ENCODE measurements at regions not wholly inside any gene's neighbourhood (a gene's known extent, or its start where the extent isn't known, plus 50 kb on each side); places are given as distances from the start of the nearest gene placed in this dataset.

DNA sequence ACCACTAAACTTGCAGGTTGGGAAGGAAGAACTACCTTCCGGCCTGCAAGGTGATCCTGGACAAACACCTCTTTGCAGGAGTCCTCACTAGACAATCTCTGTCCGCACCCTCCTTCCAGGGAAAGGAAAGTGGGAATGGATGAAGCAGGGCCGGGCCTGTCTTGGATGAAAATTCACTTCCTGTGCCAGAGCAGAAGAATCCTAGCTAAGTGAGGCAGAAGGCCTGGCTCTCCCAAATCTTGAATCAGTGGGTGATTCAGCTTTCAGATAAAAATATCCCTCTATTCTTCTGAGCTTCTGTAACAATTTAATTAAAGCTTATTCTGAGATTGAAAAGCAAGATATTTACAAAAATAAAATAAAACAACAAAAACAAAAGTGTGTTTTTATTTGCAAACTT, 281.9 kb upstream of the TLE4 start:
- no peak overlapping the region for H3K4me3 ChIP-seq (ENCODE audit: low read length)
- peaks cover 15% of the 10 kb centered on the region for H3K4me1 ChIP-seq (ENCODE audit: insufficient read depth, low read length)
- H3K36me3 ChIP-seq (ENCODE audit: insufficient read depth, low read length): no peaks in the 10 kb centered on the region
- H2AFZ ChIP-seq (ENCODE audit: low read depth, low read length): no peak overlapping the region
- H3K27me3 ChIP-seq (ENCODE audit: insufficient read depth, low read length): peaks cover 3% of the 10 kb centered on the region
- no peaks in the 10 kb centered on the region for H3K9me3 ChIP-seq (ENCODE audit: low read length)

DNA sequence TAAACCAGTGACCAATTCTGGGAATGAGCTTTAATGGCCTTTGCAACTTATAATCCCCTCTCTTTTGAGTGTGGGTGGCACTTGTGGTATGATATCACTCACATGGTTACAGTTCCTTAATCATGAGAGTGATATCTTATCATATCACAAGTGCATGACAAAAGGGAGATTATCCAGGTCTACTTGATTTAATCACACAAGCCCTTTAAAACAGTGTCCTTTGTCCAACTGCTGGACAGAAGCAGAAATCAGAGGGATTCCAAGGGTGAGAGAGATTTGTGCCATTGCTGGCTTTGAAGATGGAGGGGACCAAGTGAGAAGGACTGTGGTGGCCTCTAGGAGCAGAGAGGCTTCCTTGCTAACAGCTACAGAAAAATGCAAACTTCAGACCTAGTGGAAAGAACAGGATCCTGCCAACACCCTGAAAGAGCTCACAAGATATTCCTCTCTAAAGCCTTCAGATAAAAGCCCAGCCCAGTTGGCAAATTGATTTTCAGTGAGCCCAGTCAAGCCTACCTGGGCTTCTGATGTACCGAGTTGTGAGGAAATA, 279.0 kb upstream of the TLE4 start:
- Histone ChIP-seq H2AFZ (ENCODE audit: low read depth, low read length) (no peak overlapping the region), H3K4me1 (ENCODE audit: insufficient read depth, low read length) (peaks cover 2% of the 10 kb centered on the region)

DNA sequence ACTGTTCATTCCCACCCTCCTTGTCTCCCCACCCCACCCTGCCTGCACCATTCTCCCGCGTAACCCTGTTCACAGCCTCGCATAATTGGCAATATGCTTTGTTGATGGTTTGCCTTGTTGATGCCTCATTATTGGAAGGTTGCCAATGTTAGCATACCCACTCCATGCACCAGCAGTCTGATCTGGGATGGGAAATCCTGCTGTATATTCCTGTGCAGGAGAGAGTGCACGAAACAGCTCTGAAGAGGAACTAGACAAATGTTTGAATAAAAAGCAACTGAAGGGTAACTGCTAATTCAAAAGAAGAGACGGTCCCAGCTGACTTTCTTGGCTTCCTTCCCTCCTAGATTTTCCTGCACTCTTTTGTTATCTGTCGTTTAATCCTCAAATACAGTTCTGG, 271.7 kb upstream of the TLE4 start:
- Histone ChIP-seq H3K36me3 (ENCODE audit: insufficient read depth, low read length) (no peaks in the 10 kb centered on the region), H2AFZ (ENCODE audit: low read depth, low read length) (no peak overlapping the region), H3K27me3 (ENCODE audit: insufficient read depth, low read length) (no peaks in the 10 kb centered on the region), H3K9me3 (ENCODE audit: low read length) (no peaks in the 10 kb centered on the region), H3K4me3 (ENCODE audit: low read length) (no peak overlapping the region), H3K4me1 (ENCODE audit: insufficient read depth, low read length) (peaks cover 20% of the 10 kb centered on the region)

More for the DNA sequence above, 279.0 kb upstream of the TLE4 start:
- Histone ChIP-seq H3K4me3 (ENCODE audit: low read length) (no peak overlapping the region), H3K27me3 (ENCODE audit: insufficient read depth, low read length) (peaks cover 3% of the 10 kb centered on the region), H3K36me3 (ENCODE audit: insufficient read depth, low read length) (no peaks in the 10 kb centered on the region), H3K9me3 (ENCODE audit: low read length) (no peaks in the 10 kb centered on the region)

DNA sequence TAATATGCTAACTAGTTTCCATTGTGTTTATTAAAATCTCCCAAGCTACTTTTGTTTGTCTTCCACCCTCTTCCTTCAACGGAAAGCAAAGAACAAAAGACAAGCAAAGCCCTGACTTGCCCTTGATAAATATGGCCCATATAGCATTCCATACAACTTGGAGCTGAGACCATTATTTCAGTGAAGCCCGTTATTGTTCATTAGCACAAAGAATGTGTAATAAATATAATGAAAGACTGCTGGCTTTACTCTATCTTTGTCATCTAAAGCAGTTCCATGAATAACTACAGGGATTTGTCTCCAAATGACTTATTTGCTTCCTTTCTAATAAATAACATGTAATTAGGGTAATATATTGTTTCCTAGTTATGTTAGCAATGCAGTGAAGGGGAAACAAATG, 270.7 kb upstream of the TLE4 start:
- no peaks in the 10 kb centered on the region for H3K27me3 ChIP-seq (ENCODE audit: insufficient read depth, low read length)
- no peaks in the 10 kb centered on the region for H3K9me3 ChIP-seq (ENCODE audit: low read length)
- no peak overlapping the region for H3K4me3 ChIP-seq (ENCODE audit: low read length)
- H2AFZ ChIP-seq (ENCODE audit: low read depth, low read length): no peak overlapping the region
- peaks cover 20% of the 10 kb centered on the region for H3K4me1 ChIP-seq (ENCODE audit: insufficient read depth, low read length)
- H3K36me3 ChIP-seq (ENCODE audit: insufficient read depth, low read length): no peaks in the 10 kb centered on the region

DNA sequence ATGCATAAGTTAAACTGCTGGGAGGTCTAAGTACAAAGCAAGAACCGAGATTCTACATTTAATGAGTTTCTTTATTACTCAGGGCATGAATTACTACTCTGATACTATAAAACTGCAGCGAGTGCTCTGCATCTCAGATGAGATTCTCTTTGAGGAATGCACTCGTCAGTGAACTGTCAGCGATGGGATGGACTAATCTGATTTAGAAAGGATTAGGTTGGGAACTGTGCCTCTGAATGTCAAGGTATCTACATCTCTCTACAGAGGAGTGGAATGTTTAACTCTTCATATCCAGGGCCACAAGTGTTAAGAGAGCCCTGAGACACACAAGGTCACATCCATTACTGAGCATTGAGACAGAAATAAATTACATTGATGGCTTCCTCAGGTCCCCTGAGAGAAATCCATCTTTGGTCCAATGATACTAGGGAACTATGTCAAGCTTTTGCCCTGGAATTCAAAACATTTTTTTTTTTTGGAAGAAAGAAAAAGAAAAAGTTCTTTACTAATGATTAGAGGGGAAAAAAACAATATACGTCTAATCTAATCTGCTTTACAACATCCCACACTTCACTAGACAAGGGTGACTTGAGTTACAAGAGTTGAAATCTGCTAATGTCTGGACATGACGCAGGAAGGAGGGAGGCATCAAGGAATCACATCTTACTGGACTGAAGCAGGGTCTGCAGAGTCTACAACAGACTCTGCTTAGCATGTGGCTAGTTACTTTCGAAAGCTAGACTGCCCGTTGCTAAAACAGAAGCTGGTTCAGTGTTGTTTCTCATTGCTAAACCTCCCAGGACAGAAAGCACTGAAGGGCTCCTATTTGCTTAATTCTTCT, 270.0 kb upstream of the TLE4 start:
- peaks cover 20% of the 10 kb centered on the region for H3K4me1 ChIP-seq (ENCODE audit: insufficient read depth, low read length)
- H3K4me3 ChIP-seq (ENCODE audit: low read length): no peak overlapping the region
- H3K27me3 ChIP-seq (ENCODE audit: insufficient read depth, low read length): no peaks in the 10 kb centered on the region
- H2AFZ ChIP-seq (ENCODE audit: low read depth, low read length): no peak overlapping the region
- H3K36me3 ChIP-seq (ENCODE audit: insufficient read depth, low read length): no peaks in the 10 kb centered on the region
- no peaks in the 10 kb centered on the region for H3K9me3 ChIP-seq (ENCODE audit: low read length)

DNA sequence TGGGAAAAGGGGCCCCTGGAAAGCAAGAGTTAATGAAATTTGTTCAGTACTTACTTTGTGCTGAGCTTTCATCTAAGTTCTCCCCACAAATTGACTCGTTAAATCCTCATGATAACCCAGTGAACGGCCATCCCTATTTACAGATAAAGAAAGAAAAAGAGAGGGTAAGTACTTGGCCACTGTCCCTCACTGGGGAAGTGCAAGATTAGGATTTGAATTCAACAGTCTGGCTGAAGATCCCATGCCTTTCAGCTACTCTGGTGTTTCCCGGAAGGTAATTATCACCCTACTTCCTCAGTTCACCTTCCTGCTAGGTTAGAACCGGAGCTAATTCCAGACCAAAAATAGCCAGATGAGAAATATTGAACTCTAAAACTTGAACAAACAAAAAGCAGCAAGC, 269.2 kb upstream of the TLE4 start:
- Histone ChIP-seq H3K36me3 (ENCODE audit: insufficient read depth, low read length) (no peaks in the 10 kb centered on the region), H3K9me3 (ENCODE audit: low read length) (no peaks in the 10 kb centered on the region), H2AFZ (ENCODE audit: low read depth, low read length) (no peak overlapping the region), H3K4me1 (ENCODE audit: insufficient read depth, low read length) (peaks cover 20% of the 10 kb centered on the region), H3K27me3 (ENCODE audit: insufficient read depth, low read length) (no peaks in the 10 kb centered on the region), H3K4me3 (ENCODE audit: low read length) (no peak overlapping the region)

DNA sequence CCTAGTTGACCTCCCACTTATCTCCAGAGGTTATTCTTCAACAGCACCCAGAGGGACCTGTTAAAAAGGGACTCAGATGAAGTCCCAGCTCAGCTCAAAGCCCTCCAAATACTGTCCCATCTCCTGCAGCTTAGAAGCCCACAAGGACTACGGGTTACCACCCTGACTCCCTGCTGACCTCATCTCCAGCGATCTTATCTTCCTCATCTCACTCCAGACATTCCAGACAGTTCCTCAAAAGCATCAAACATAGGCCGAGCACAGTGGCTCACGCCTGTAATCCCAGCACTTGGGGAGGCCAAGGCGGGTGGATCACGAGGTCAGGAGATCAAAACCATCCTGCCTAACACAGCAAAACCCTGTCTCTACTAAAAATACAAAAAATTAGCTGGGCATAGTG, 263.8 kb upstream of the TLE4 start:
- H3K36me3 ChIP-seq (ENCODE audit: insufficient read depth, low read length): no peaks in the 10 kb centered on the region
- no peaks in the 10 kb centered on the region for H3K4me1 ChIP-seq (ENCODE audit: insufficient read depth, low read length)
- H3K9me3 ChIP-seq (ENCODE audit: low read length): no peaks in the 10 kb centered on the region
- H2AFZ ChIP-seq (ENCODE audit: low read depth, low read length): no peak overlapping the region
- H3K27me3 ChIP-seq (ENCODE audit: insufficient read depth, low read length): no peaks in the 10 kb centered on the region
- no peak overlapping the region for H3K4me3 ChIP-seq (ENCODE audit: low read length)

DNA sequence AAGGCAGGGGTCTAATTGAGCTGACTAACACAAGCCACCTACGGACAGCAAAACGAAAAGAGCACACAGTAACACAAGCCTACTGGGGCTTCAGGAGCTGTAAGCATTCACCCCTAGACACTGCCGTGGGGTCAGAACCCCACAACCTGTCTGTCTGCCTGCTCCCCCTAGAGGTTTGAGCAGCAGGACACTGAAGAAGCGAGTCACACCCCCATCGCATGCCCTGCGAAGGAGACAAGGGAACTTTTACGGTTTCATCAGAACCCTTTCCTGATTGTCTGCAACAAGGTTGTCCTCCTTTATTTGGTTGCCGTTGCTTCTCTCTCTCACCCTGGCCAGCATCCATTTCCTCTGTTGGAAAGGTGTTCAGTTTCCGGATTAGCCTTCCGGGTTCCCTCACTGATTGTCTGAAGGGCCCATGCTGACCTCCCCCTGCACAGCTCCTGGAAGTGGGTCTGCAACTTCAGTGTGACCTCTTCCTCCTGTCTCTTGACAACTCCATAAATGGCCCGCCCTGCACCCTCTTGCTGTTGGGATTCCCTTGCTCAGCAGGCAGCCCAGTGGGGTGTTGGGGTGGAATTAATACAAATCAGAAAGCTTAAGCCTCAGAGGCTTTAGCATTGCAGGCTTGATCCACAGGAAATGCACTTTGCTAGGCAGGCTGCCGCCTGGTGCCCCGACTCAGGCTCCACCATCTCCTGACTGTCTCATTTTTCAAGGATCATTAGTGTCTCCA, 258.9 kb upstream of the TLE4 start:
- no peaks in the 10 kb centered on the region for H3K4me1 ChIP-seq (ENCODE audit: insufficient read depth, low read length)
- H3K4me3 ChIP-seq (ENCODE audit: low read length): no peak overlapping the region
- H3K9me3 ChIP-seq (ENCODE audit: low read length): no peaks in the 10 kb centered on the region
- no peaks in the 10 kb centered on the region for H3K36me3 ChIP-seq (ENCODE audit: insufficient read depth, low read length)
- H2AFZ ChIP-seq (ENCODE audit: low read depth, low read length): no peak overlapping the region
- H3K27me3 ChIP-seq (ENCODE audit: insufficient read depth, low read length): no peaks in the 10 kb centered on the region

DNA sequence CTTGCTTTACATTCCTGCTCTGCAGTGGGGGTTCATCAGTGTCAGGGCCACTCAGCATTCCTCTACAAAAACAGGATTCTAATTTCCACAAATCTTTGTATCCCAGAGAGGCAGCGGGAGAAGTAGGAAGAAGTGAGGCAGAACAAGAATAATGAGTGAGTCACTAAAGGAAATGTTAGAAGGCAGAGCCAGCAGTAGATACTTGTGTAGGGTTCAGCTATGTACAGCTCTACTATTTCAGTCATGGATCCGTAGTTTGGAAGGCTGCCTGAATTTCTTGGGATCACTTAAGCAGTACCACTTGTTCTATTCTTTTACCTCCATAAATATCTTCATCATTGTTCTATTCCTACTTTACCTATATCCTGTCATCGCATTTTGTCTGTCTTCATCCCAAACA, 246.3 kb upstream of the TLE4 start:
- H3K36me3 ChIP-seq (ENCODE audit: insufficient read depth, low read length): no peaks in the 10 kb centered on the region
- no peaks in the 10 kb centered on the region for H3K27me3 ChIP-seq (ENCODE audit: insufficient read depth, low read length)
- no peaks in the 10 kb centered on the region for H3K4me1 ChIP-seq (ENCODE audit: insufficient read depth, low read length)
- no peak overlapping the region for H3K4me3 ChIP-seq (ENCODE audit: low read length)
- H2AFZ ChIP-seq (ENCODE audit: low read depth, low read length): no peak overlapping the region
- H3K9me3 ChIP-seq (ENCODE audit: low read length): no peaks in the 10 kb centered on the region

DNA sequence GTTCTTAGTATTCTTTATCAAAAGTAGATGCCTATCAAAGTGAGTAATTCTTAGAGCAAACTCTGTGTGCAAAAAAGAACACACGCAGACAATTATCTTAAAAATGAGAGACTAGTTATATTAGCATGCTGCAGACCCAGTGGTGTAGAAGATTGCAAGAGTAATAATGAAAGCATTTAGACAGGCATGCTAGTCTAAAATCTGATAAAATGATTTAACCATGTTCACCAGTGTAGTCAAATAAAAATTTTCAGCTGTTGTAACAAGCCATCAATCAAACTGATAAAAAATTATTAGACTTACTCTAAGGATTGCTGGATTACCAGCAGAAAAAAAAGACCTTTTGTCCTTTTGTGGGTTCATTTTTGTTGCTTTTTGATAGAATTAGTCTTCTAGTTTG, 241.9 kb upstream of the TLE4 start:
- Histone ChIP-seq H3K27me3 (ENCODE audit: insufficient read depth, low read length) (no peaks in the 10 kb centered on the region), H2AFZ (ENCODE audit: low read depth, low read length) (no peak overlapping the region), H3K36me3 (ENCODE audit: insufficient read depth, low read length) (no peaks in the 10 kb centered on the region)

DNA sequence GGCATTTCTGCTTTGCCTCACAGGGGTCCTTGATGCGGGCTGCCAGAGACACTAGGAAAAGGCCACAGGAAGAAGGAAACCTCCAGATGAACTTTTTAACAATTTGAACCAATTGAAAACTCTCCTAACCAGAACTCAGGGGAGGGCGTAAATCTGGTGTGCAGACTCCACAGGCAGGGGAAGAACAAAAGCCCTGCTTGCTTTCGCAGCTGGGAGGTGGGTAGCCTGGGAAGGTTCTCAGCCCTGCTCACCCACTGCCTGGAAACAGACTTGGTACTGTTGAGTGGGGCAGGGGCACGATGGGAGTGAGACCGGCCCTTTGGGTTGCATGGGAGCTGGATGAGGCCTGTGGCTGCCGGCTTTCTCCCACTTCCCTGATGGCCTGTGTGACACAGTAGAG, 237.8 kb upstream of the TLE4 start:
- Histone ChIP-seq H2AFZ (ENCODE audit: low read depth, low read length) (no peak overlapping the region), H3K36me3 (ENCODE audit: insufficient read depth, low read length) (no peaks in the 10 kb centered on the region), H3K4me1 (ENCODE audit: insufficient read depth, low read length) (no peaks in the 10 kb centered on the region)

More for the DNA sequence above, 241.9 kb upstream of the TLE4 start:
- H3K4me3 ChIP-seq (ENCODE audit: low read length): no peak overlapping the region
- no peaks in the 10 kb centered on the region for H3K4me1 ChIP-seq (ENCODE audit: insufficient read depth, low read length)
- H3K9me3 ChIP-seq (ENCODE audit: low read length): no peaks in the 10 kb centered on the region

DNA sequence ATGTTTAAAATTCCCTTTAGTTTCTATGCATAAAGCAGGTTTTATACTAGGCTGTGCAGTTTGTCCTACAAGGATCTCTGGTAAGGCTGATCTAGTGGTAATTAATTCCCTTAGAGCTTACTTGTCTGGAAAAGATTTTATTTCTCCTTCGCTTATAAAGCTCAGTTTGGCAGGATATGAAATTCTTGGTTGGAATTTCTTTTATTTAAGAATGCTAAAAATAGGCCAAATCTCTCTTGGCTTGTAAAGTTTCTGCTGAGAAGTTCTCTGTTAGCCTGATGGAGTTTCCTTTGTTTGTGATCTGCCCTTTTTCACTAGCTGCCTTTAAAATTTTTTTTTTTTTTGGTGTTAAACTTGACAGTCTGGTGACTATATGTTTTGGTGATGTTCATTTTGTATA, 237.1 kb upstream of the TLE4 start:
- no peaks in the 10 kb centered on the region for H3K27me3 ChIP-seq (ENCODE audit: insufficient read depth, low read length)
- no peak overlapping the region for H2AFZ ChIP-seq (ENCODE audit: low read depth, low read length)
- H3K36me3 ChIP-seq (ENCODE audit: insufficient read depth, low read length): no peaks in the 10 kb centered on the region
- H3K9me3 ChIP-seq (ENCODE audit: low read length): no peaks in the 10 kb centered on the region
- H3K4me1 ChIP-seq (ENCODE audit: insufficient read depth, low read length): no peaks in the 10 kb centered on the region
- no peak overlapping the region for H3K4me3 ChIP-seq (ENCODE audit: low read length)

More for the DNA sequence above, 237.8 kb upstream of the TLE4 start:
- no peak overlapping the region for H3K4me3 ChIP-seq (ENCODE audit: low read length)
- H3K9me3 ChIP-seq (ENCODE audit: low read length): no peaks in the 10 kb centered on the region
- no peaks in the 10 kb centered on the region for H3K27me3 ChIP-seq (ENCODE audit: insufficient read depth, low read length)

DNA sequence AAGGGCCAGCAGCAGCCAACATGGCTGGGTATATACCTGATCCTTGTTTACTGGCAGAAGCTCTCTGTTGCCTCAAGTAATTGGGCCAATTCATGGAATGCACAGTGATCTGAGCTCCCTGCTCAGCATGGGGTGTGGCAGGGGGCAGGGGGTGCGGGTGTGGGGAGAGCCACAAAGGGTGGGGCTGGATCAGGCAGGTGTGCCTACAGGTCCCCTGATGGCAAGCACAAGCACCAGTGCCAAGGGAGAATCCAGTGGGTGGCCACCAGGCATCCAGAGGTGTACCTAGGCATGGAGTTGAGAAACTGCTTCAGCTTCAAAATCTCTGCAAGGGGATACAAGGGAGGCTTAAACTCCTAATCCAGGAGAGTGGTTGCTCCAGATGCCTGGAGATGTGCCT, 235.8 kb upstream of the TLE4 start:
- Histone ChIP-seq H3K9me3 (ENCODE audit: low read length) (no peaks in the 10 kb centered on the region), H2AFZ (ENCODE audit: low read depth, low read length) (no peak overlapping the region), H3K27me3 (ENCODE audit: insufficient read depth, low read length) (no peaks in the 10 kb centered on the region), H3K36me3 (ENCODE audit: insufficient read depth, low read length) (no peaks in the 10 kb centered on the region), H3K4me1 (ENCODE audit: insufficient read depth, low read length) (no peaks in the 10 kb centered on the region), H3K4me3 (ENCODE audit: low read length) (no peak overlapping the region)

All from neuron (in vitro differentiated cells).